Astrocyte (in vitro differentiated cells and primary cell): ENCODE measurements at regions not wholly inside any gene's neighbourhood (a gene's known extent, or its start where the extent isn't known, plus 50 kb on each side); places are given as distances from the start of the nearest gene placed in this dataset.

ENCODE experiments used
- DNase-seq: peaks from one replicate; pipeline ENCODE4 v3.0.0-alpha.2; 2010; ENCODE audit warnings: low read depth
- FAIRE-seq: peaks from 2 replicates; lab custom pipeline; 2011; peaks lifted over from hg19 to GRCh38; lab: Jason Lieb, UNC
- H2AFZ ChIP-seq: 2 replicates; pipeline ENCODE4 v1.6.0; 2012; ENCODE audit warnings: low read depth, low read length, inconsistent platforms
- H3K27ac ChIP-seq: 2 replicates; pipeline ENCODE4 v1.5.1; 2011; ENCODE audit warnings: low read depth, low read length, inconsistent platforms
- H3K27me3 ChIP-seq: 2 replicates; pipeline ENCODE4 v1.6.0; 2011; ENCODE audit warnings: low read length, inconsistent platforms; ENCODE audit not compliant: insufficient read depth
- H3K36me3 ChIP-seq: 2 replicates; pipeline ENCODE4 v1.5.1; 2011; ENCODE audit warnings: low read length, inconsistent platforms; ENCODE audit not compliant: insufficient read depth
- H3K4me1 ChIP-seq: 2 replicates; pipeline ENCODE4 v1.5.1; 2011; ENCODE audit warnings: low read length, inconsistent platforms; ENCODE audit not compliant: insufficient read depth
- H3K4me2 ChIP-seq: 2 replicates; pipeline ENCODE4 v1.6.0; 2012; ENCODE audit warnings: low read length, inconsistent platforms
- H3K4me3 ChIP-seq: 2 replicates; pipeline ENCODE4 v1.5.1; 2011; ENCODE audit warnings: low read depth, mild to moderate bottlenecking, low read length, inconsistent platforms; ENCODE audit not compliant: insufficient read depth
- H3K79me2 ChIP-seq: 2 replicates; pipeline ENCODE4 v1.6.0; 2012; ENCODE audit warnings: mild to moderate bottlenecking, low read length, inconsistent platforms; ENCODE audit not compliant: insufficient read depth
- H3K9ac ChIP-seq: 2 replicates; pipeline ENCODE4 v1.6.0; 2012; ENCODE audit warnings: mild to moderate bottlenecking, low read length, inconsistent platforms
- H3K9me3 ChIP-seq: 2 replicates; pipeline ENCODE4 v1.5.1; 2012; ENCODE audit warnings: low read depth, mild to moderate bottlenecking, low read length, inconsistent platforms; ENCODE audit not compliant: insufficient read depth
- H4K20me1 ChIP-seq: 2 replicates; pipeline ENCODE4 v1.6.0; 2012; ENCODE audit warnings: low read length, inconsistent platforms; ENCODE audit not compliant: insufficient read depth
- H3K27ac Mint-ChIP-seq: one replicate; pipeline ENCODE4 v1.8.0; 2021; ENCODE audit warnings: mild to moderate bottlenecking, mixed read lengths; ENCODE audit not compliant: unreplicated experiment
- H3K27me3 Mint-ChIP-seq: one replicate; pipeline ENCODE4 v1.8.0; 2021; ENCODE audit warnings: low read depth, mixed read lengths; ENCODE audit not compliant: unreplicated experiment
- H3K36me3 Mint-ChIP-seq: one replicate; pipeline ENCODE4 v1.8.0; 2021; ENCODE audit warnings: low read depth, mixed read lengths; ENCODE audit not compliant: unreplicated experiment
- H3K4me1 Mint-ChIP-seq: one replicate; pipeline ENCODE4 v1.8.0; 2021; ENCODE audit warnings: low read depth, mixed read lengths; ENCODE audit not compliant: unreplicated experiment
- H3K4me3 Mint-ChIP-seq: one replicate; pipeline ENCODE4 v1.8.0; 2021; ENCODE audit warnings: mild to moderate bottlenecking, moderate library complexity, mixed read lengths; ENCODE audit not compliant: unreplicated experiment
- H3K9me3 Mint-ChIP-seq: one replicate; pipeline ENCODE4 v1.8.0; 2021; ENCODE audit warnings: mild to moderate bottlenecking, mixed read lengths; ENCODE audit not compliant: unreplicated experiment
- CTCF ChIP-seq: IDR thresholded peaks from 2 replicates; pipeline ENCODE4 v1.5.1; 2011; ENCODE audit warnings: low read depth, mild to moderate bottlenecking, inconsistent platforms, low read length, moderate library complexity; ENCODE audit not compliant: insufficient read depth
- EZH2 ChIP-seq: IDR thresholded peaks from 2 replicates; pipeline ENCODE4 v1.6.1; 2012; ENCODE audit warnings: mild to moderate bottlenecking, low read length, inconsistent platforms; ENCODE audit not compliant: insufficient read depth

GRCh38 chr5:73997960-73998359 lies 372.0 kb downstream of the ARHGEF28 start:
- H3K4me1 ChIP-seq: no peaks in the 10 kb centered on the region
- no peaks in the 10 kb centered on the region for H3K9me3 ChIP-seq
- no peak overlapping the region for H3K4me3 Mint-ChIP-seq
- no peak overlapping the region for H3K4me2 ChIP-seq
- TF ChIP-seq CTCF (no peak), EZH2 (no peak)
- H3K27me3 Mint-ChIP-seq: no peaks in the 10 kb centered on the region
- H3K4me3 ChIP-seq: no peak overlapping the region
- peak overlapping the region; percentile 9 for H3K27ac ChIP-seq
- no peaks in the 10 kb centered on the region for H3K79me2 ChIP-seq
- no peaks in the 10 kb centered on the region for H3K36me3 ChIP-seq
- H3K27me3 ChIP-seq: no peaks in the 10 kb centered on the region
- no peak overlapping the region for H3K9ac ChIP-seq
- no peaks in the 10 kb centered on the region for H3K36me3 Mint-ChIP-seq
- H3K4me1 Mint-ChIP-seq: peaks cover 4% of the 10 kb centered on the region
- H4K20me1 ChIP-seq: no peaks in the 10 kb centered on the region
- H3K27ac Mint-ChIP-seq: no peak overlapping the region
- no peak for FAIRE-seq
- peak; percentile 18 for DNase-seq
- H2AFZ ChIP-seq: no peak overlapping the region
- peaks cover 3% of the 10 kb centered on the region for H3K9me3 Mint-ChIP-seq

- no peak for FAIRE-seq
- H2AFZ ChIP-seq: no peak overlapping the region
- H3K9ac ChIP-seq: no peak overlapping the region
Measured at GRCh38 chr5:73996151-73996755, 370.3 kb downstream of the ARHGEF28 start.

More at GRCh38 chr5:73996151-73996755, 370.3 kb downstream of the ARHGEF28 start:
- Histone ChIP-seq H3K4me2 (no peak overlapping the region), H3K79me2 (no peaks in the 10 kb centered on the region), H3K36me3 (no peaks in the 10 kb centered on the region), H3K4me3 (no peak overlapping the region), H3K9me3 (no peaks in the 10 kb centered on the region), H3K4me1 (no peaks in the 10 kb centered on the region), H3K27ac (no peak overlapping the region), H4K20me1 (no peaks in the 10 kb centered on the region), H3K27me3 (no peaks in the 10 kb centered on the region)
- no peak for DNase-seq
- Mint-ChIP-seq H3K4me1 (peaks cover 4% of the 10 kb centered on the region), H3K9me3 (peaks cover 7% of the 10 kb centered on the region), H3K4me3 (no peak overlapping the region), H3K27me3 (peaks cover 2% of the 10 kb centered on the region), H3K27ac (no peak overlapping the region), H3K36me3 (no peaks in the 10 kb centered on the region)
- TF ChIP-seq CTCF: no peak
- no peak for TF ChIP-seq EZH2
